ENCODE measurements at regions not wholly inside any gene's neighbourhood (a gene's known extent, or its start where the extent isn't known, plus 50 kb on each side); places are given as distances from the start of the nearest gene placed in this dataset.
"Not testable (repeated sequence)": the region's sequence is repeated elsewhere in the genome, so short reads cannot be mapped to it uniquely, and the experiment has no call there.

DNA sequence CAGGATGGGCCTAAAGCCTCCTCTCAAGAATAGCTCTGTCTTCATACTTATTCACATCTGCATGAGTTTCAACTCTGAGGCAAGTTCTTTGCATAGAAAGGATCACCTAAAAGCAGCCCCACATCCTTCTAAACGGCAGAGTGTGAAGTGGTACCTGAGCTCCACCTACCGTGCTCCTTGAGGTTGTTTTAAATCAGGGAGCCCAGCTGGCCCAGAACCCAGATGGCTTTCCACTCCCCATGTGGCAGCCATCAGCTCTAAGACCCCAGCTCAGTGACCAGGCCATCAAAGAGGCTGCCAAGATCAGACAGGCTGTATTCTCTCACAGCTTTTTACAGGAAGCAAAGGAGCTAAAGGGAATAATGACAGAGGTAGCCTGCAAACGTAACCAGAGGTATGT, 299.3 kb downstream of the RASEF start:
- Histone ChIP-seq H3K4me3 (no peak overlapping the region), H3K9me3 (no peaks in the 10 kb centered on the region), H3K27ac (no peak overlapping the region), H3K36me3 (no peaks in the 10 kb centered on the region), H3K27me3 (peaks cover 0 to 4% (median 0%) of the 10 kb centered on the region in 7 donors), H3K4me1 (no peaks in the 10 kb centered on the region)
- intact Hi-C loops (cut with DNase I) = no loop called here
- DNase-seq (no peak), ATAC-seq (no peak)
- TF ChIP-seq, protein P1, sequence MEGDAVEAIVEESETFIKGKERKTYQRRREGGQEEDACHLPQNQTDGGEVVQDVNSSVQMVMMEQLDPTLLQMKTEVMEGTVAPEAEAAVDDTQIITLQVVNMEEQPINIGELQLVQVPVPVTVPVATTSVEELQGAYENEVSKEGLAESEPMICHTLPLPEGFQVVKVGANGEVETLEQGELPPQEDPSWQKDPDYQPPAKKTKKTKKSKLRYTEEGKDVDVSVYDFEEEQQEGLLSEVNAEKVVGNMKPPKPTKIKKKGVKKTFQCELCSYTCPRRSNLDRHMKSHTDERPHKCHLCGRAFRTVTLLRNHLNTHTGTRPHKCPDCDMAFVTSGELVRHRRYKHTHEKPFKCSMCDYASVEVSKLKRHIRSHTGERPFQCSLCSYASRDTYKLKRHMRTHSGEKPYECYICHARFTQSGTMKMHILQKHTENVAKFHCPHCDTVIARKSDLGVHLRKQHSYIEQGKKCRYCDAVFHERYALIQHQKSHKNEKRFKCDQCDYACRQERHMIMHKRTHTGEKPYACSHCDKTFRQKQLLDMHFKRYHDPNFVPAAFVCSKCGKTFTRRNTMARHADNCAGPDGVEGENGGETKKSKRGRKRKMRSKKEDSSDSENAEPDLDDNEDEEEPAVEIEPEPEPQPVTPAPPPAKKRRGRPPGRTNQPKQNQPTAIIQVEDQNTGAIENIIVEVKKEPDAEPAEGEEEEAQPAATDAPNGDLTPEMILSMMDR (IDR thresholded peaks at IDR 0.05) = no peak
- 25 to 30% methylated on average over 3 of the region's 3 CpGs for WGBS, 2 donors

DNA sequence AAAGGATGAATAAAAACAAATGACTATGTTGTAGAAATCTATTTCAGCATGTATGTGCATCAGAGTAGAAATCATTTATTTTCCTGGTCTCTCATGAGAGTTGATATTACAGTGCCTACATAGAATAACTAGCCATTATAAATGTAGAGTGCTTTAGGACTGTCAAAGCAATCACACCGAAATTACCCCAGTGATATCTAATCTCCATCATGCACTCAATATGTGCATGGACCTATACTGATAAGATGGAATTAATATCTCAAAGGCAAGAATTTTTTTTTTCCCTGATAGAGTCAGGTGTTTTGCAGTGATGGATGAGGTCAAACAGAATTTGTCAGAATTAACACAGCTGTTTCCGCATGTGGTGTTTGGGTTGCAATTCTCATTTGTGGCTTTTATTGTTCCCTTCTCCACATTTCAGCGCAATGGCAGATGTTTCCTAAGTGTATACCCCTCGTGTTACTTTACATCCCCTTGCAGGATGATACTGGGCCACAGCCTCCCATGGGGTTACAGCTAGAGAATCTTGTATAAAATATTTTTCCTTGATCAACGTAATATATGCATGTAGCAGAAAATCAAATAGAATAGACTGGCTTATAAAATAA, 298.8 kb downstream of the RASEF start:
- TF ChIP-seq, protein P1 (IDR thresholded peaks at IDR 0.05) = no peak
- DNase-seq = no peak
- no peaks in the 10 kb centered on the region for H3K36me3 ChIP-seq
- peaks cover 0 to 4% (median 0%) of the 10 kb centered on the region in 7 donors for H3K27me3 ChIP-seq
- H3K4me3 ChIP-seq = no peak overlapping the region
- no peak for ATAC-seq
- intact Hi-C loops (cut with DNase I) = no loop called here
- no peaks in the 10 kb centered on the region for H3K9me3 ChIP-seq
- WGBS, 2 donors = 51 to 53% methylated on average over 5 of the region's 5 CpGs
- no peaks in the 10 kb centered on the region for H3K4me1 ChIP-seq
- H3K27ac ChIP-seq = no peak overlapping the region

DNA sequence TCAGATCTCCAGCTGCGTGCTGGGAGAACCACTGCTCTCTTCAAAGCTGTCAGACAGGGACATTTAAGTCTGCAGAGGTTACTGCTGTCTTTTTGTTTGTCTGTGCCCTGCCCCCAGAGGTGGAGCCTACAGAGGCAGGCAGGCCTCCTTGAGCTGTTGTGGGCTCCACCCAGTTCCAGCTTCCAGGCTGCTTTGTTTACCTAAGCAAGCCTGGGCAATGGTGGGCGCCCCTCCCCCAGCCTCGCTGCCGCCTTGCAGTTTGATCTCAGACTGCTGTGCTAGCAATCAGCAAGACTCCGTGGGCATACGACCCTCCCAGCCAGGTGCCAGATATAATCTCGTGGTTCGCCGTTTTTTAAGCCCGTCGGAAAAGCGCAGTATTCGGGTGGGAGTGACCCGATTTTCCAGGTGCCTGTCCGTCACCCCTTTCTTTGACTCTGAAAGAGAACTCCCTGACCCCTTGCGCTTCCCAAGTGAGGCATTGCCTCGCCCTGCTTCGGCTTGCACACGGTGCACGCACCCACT, 288.2 kb downstream of the RASEF start:
- H3K36me3 ChIP-seq; H3K27me3 ChIP-seq; intact Hi-C loops (cut with DNase I); H3K9me3 ChIP-seq; H3K4me3 ChIP-seq; H3K4me1 ChIP-seq; H3K27ac ChIP-seq; DNase-seq; ATAC-seq: not testable (repeated sequence)
- WGBS, 2 donors = 83 to 85% methylated on average over 19 of the region's 20 CpGs

DNA sequence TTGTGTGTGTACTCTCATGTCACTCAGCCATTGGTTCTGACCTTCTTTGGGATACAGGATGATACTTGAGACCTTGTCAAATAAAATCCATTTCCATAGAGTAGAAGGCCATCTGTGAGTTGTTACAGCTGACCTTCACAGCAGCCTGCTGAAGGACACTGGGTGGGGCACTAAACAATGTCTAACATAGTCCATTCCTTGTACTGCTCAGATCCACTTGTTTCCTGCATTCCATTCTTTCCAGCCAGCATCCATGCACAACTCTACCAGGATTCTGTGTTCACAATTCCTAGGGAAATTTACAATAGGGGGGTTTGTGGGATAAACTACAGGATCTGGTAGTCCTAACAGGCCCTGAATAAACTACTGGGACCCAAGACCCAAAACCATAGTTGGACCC, 286.4 kb downstream of the RASEF start:
- no peak overlapping the region for H3K4me3 ChIP-seq
- H3K27me3 ChIP-seq = no peaks in the 10 kb centered on the region
- no peaks in the 10 kb centered on the region for H3K36me3 ChIP-seq
- DNase-seq (no peak), ATAC-seq (no peak)
- intact Hi-C loops (cut with DNase I) = no loop called here
- H3K9me3 ChIP-seq = peaks cover 0 to 12% (median 0%) of the 10 kb centered on the region in 11 donors
- H3K27ac ChIP-seq = no peak overlapping the region
- H3K4me1 ChIP-seq = no peaks in the 10 kb centered on the region
- TF ChIP-seq, protein P1 (IDR thresholded peaks at IDR 0.05) = no peak

DNA sequence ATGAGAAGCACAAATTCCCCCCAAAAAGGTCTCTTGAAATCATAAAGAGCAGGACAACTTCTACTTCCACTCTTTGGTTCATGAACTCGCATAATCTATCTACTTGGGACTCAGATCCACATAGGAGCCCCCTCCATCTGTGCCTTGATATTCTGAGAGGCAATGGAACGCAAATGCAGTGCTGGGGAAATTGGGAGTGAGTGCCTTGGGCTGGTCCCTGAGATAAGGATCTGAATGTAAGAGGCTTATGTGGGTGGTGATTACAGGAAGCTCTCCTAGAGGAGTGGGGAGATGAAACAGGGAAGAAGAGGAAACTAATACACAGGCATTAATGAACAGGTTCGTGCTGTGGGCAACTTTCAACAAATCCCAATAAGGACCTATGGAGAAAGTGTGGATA, 285.6 kb downstream of the RASEF start:
- intact Hi-C loops (cut with DNase I) = no loop called here
- 76 to 80% methylated on average over 3 of the region's 3 CpGs for WGBS, 2 donors
- H3K4me3 ChIP-seq = no peak overlapping the region
- H3K27ac ChIP-seq = no peak overlapping the region
- TF ChIP-seq, protein P1 (IDR thresholded peaks at IDR 0.05) = no peak
- peaks cover 0 to 12% (median 0%) of the 10 kb centered on the region in 11 donors for H3K9me3 ChIP-seq
- no peaks in the 10 kb centered on the region for H3K36me3 ChIP-seq
- H3K4me1 ChIP-seq = no peaks in the 10 kb centered on the region
- no peaks in the 10 kb centered on the region for H3K27me3 ChIP-seq
- ATAC-seq (no peak), DNase-seq (no peak)

DNA sequence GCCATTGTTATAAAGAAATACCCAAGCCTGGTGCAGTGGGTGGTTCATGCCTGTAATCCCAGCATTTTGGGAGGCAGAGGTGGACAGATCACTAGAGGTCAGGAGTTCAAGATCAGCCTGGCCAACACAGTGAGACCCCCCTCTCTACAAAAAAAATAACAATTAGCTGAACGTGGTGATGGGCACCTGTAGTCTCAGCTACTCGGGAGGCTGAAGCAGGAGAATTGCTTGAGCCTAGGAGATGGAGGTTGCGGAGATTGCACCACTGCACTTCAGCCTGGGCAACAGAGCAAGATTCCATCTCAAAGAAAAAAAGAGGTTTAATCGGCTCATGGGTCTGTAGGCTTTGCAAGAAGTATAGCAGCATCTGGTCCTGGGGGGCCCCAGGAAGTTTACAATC, 284.0 kb downstream of the RASEF start:
- H3K27me3 ChIP-seq; H3K4me3 ChIP-seq; H3K36me3 ChIP-seq; H3K4me1 ChIP-seq; DNase-seq; H3K27ac ChIP-seq; intact Hi-C loops (cut with DNase I); ATAC-seq: not testable (repeated sequence)
- WGBS, 2 donors = 92 to 94% methylated on average over 4 of the region's 4 CpGs
- H3K9me3 ChIP-seq = peaks cover 0 to 18% (median 0%) of the 10 kb centered on the region in 11 donors

Measured in heart right ventricle (tissue), 16 donors.